Endothelial cell of umbilical vein (primary cell): ENCODE measurements at regions not wholly inside any gene's neighbourhood (a gene's known extent, or its start where the extent isn't known, plus 50 kb on each side); places are given as distances from the start of the nearest gene placed in this dataset.

ENCODE experiments used
- BruUV-seq: library from RNA; stranded (reverse); fragments of 400-500 nt; replicated peaks from 2 replicates; lab custom pipeline; 2021; lab: Mats Ljungman, UMichigan
- CTCF ChIA-PET: fragments of 300-600, 350-600 bp; sonication (Branson Sonifier 250); formaldehyde crosslinking; loops from one replicate; lab custom pipeline; 2021; ENCODE audit warnings: antibody characterized with exemption, inconsistent platforms; lab: Charles Lee
- POLR2A ChIA-PET: fragments of 300-600, 350-600 bp; sonication (Branson Sonifier 250); formaldehyde crosslinking; loops from one replicate; lab custom pipeline; 2021; ENCODE audit warnings: antibody characterized with exemption, inconsistent platforms; lab: Charles Lee
- DNase-seq: peaks from one replicate; pipeline ENCODE4 v3.0.0-alpha.2; 2011; ENCODE audit warnings: low read depth, low spot score
- FAIRE-seq: peaks from 2 replicates; lab custom pipeline; 2011; peaks lifted over from hg19 to GRCh38; lab: Jason Lieb, UNC
- H2AFZ ChIP-seq: 2 replicates; pipeline ENCODE4 v1.6.0; 2012; ENCODE audit warnings: low read depth, low read length, control low read depth, inconsistent platforms
- H3K27ac ChIP-seq: 2 replicates; pipeline ENCODE4 v1.5.1; 2011; ENCODE audit warnings: low read depth, mild to moderate bottlenecking, control low read depth, low read length, moderate library complexity; ENCODE audit not compliant: insufficient read depth
- H3K27me3 ChIP-seq, 2 experiments: 2 replicates each; pipeline versions ENCODE4 v1.6.0 to v1.6.1; 2011; ENCODE audit warnings: low read length in 2 of 2, mixed read lengths in 1 of 2; ENCODE audit not compliant: control insufficient read depth in 2 of 2, insufficient read depth in 2 of 2
- H3K36me3 ChIP-seq, 2 experiments: 2 replicates in 1 of 2; 3 replicates in 1 of 2; pipeline ENCODE4 v1.5.1; 2011; ENCODE audit warnings: low read length in 2 of 2, mild to moderate bottlenecking in 1 of 2, moderate library complexity in 1 of 2; ENCODE audit not compliant: control insufficient read depth in 2 of 2, insufficient read depth in 2 of 2; ENCODE audit errors: extremely low read depth in 1 of 2
- H3K4me1 ChIP-seq: 3 replicates; pipeline ENCODE4 v1.5.1; 2011; ENCODE audit warnings: mild to moderate bottlenecking, low read length; ENCODE audit not compliant: control insufficient read depth, insufficient read depth; ENCODE audit errors: extremely low read depth
- H3K4me2 ChIP-seq: 2 replicates; pipeline ENCODE4 v1.6.1; 2011; ENCODE audit warnings: low read length, control low read depth, mixed read lengths; ENCODE audit not compliant: insufficient read depth
- H3K4me3 ChIP-seq, 3 experiments: fragments of 200-600 bp in 1 of 3; sonication (generic), shearing (Covaris generic) in 1 of 3; replicated peaks in 1 of 3; 2 replicates each; pipeline ENCODE4 v1.5.1; 2011 to 2016; ENCODE audit warnings: control low read depth in 3 of 3, low read length in 3 of 3, mild to moderate bottlenecking in 2 of 3, inconsistent platforms in 1 of 3, low read depth in 1 of 3, moderate library complexity in 1 of 3; ENCODE audit not compliant: insufficient read depth in 1 of 3
- H3K79me2 ChIP-seq: 2 replicates; pipeline ENCODE4 v1.6.0; 2012; ENCODE audit warnings: low read length, inconsistent platforms; ENCODE audit not compliant: control insufficient read depth, insufficient read depth
- H3K9ac ChIP-seq: replicated peaks from 2 replicates; pipeline ENCODE3; 2011; ENCODE audit warnings: low read length, control low read depth; ENCODE audit not compliant: insufficient read depth; ENCODE audit errors: extremely low read depth
- H3K9me1 ChIP-seq: replicated peaks from 3 replicates; pipeline ENCODE4 v1.6.0; 2011; ENCODE audit warnings: mild to moderate bottlenecking, low read length; ENCODE audit not compliant: control insufficient read depth, insufficient read depth; ENCODE audit errors: extremely low read depth
- H3K9me3 ChIP-seq: replicated peaks from 2 replicates; pipeline ENCODE4 v1.5.1; 2012; ENCODE audit warnings: low read length, inconsistent platforms; ENCODE audit not compliant: control insufficient read depth, insufficient read depth
- H4K20me1 ChIP-seq: replicated peaks from 2 replicates; pipeline ENCODE3; 2011; ENCODE audit warnings: mild to moderate bottlenecking, low read length; ENCODE audit not compliant: control insufficient read depth, insufficient read depth; ENCODE audit errors: extremely low read depth
- EZH2 ChIP-seq: IDR thresholded peaks from 2 replicates; pipeline ENCODE4 v1.6.1; 2012; ENCODE audit warnings: borderline replicate concordance, low read depth, mild to moderate bottlenecking, moderate library complexity, low read length, inconsistent platforms; ENCODE audit not compliant: severe bottlenecking
- FOS ChIP-seq: IDR thresholded peaks from 2 replicates; pipeline ENCODE4 v1.6.1; 2011; ENCODE audit warnings: mild to moderate bottlenecking, low read length, moderate library complexity, borderline replicate concordance; ENCODE audit not compliant: insufficient read depth
- GATA2 ChIP-seq: IDR thresholded peaks from 2 replicates; pipeline ENCODE4 v1.7.0; 2011; ENCODE audit warnings: low read depth, mild to moderate bottlenecking, moderate library complexity, mixed read lengths, low read length; ENCODE audit not compliant: insufficient read length, insufficient read depth
- JUN ChIP-seq: IDR thresholded peaks from 2 replicates; pipeline ENCODE4 v1.6.1; 2011; ENCODE audit warnings: borderline replicate concordance, low read depth; ENCODE audit not compliant: insufficient read length, insufficient read depth
- MYC ChIP-seq: IDR thresholded peaks from one replicate; pipeline ENCODE4 v1.6.1; 2011; ENCODE audit warnings: mild to moderate bottlenecking, low read depth, low read length
- POLR2A ChIP-seq: IDR thresholded peaks from 2 replicates; pipeline ENCODE4 v1.6.1; 2012; ENCODE audit warnings: low read depth, mild to moderate bottlenecking, control low read depth, low read length
- POLR2AphosphoS5 ChIP-seq: IDR thresholded peaks from 2 replicates; pipeline ENCODE4 v1.6.1; 2012; ENCODE audit warnings: low read depth, mild to moderate bottlenecking, control low read depth, low read length, moderate library complexity; ENCODE audit not compliant: insufficient read depth
- dilution Hi-C: fragments of 300-500 bp; cut with MboI; formaldehyde crosslinking; loops from one replicate; pipeline ENCODE4 v1.15.0; 2019; ENCODE audit warnings: low sequenced_read_pairs; ENCODE audit not compliant: extremely low pct_ligation_motif_present
- intact Hi-C: fragments of 100-400 bp; cut with micrococcal nuclease; formaldehyde crosslinking; loops from one replicate; pipeline ENCODE4 v1.10.0; 2022
- TF ChIP-seq, protein P1 (sequence below), 2 donors: IDR thresholded peaks; 1 replicate in 1 of 2; 2 replicates in 1 of 2; pipeline ENCODE4 v1.5.1; 2011; ENCODE audit warnings: low read length in 2 of 2, mild to moderate bottlenecking in 2 of 2, moderate library complexity in 2 of 2, control low read depth in 1 of 2, inconsistent platforms in 1 of 2, low read depth in 1 of 2; ENCODE audit not compliant: insufficient read depth in 1 of 2; ENCODE audit errors: extremely low read depth in 1 of 2
- TF ChIP-seq, protein P2 (sequence below): IDR thresholded peaks from 2 replicates; pipeline ENCODE4 v1.6.1; 2011; ENCODE audit not compliant: insufficient read depth, insufficient read length

DNA sequence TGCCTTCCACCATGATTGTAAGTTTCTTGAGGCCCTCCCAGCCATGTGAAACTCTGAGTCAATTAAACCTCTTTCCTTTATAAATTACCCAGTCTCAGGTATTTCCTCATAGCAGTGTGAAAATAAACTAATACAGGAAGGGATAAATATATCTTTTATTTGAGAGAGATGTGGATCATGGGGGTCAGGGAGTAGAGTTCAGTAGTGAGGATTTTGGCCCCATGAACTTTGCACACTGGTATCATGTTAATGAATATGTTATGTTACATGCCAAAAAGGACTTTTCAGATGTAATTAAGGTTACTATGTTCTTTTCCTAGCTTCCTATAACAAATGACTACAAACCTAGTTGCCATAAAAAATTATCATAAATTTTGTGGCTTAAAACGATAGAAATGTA, 1393.7 kb downstream of the DSC3 start:
- no peak for FAIRE-seq
- no peak for DNase-seq
- Histone ChIP-seq H3K36me3 (no peaks in the 10 kb centered on the region), H3K4me3 (no peak overlapping the region), H3K4me2 (no peak overlapping the region), H3K9me3 (no peaks in the 10 kb centered on the region), H3K9me1 (no peaks in the 10 kb centered on the region), H3K79me2 (no peaks in the 10 kb centered on the region), H4K20me1 (no peaks in the 10 kb centered on the region), H3K27ac (no peak overlapping the region), H2AFZ (no peak overlapping the region), H3K9ac (no peak overlapping the region), H3K27me3 (no peaks in the 10 kb centered on the region), H3K4me1 (no peaks in the 10 kb centered on the region)
- no TSS peak for BruUV-seq
- POLR2A ChIA-PET = no interaction called here
- intact Hi-C loops = no loop called here
- CTCF ChIA-PET = no interaction called here
- TF ChIP-seq FOS = no peak
- TF ChIP-seq GATA2 = no peak
- no peak for TF ChIP-seq POLR2AphosphoS5
- TF ChIP-seq JUN = no peak
- TF ChIP-seq, protein P1, sequence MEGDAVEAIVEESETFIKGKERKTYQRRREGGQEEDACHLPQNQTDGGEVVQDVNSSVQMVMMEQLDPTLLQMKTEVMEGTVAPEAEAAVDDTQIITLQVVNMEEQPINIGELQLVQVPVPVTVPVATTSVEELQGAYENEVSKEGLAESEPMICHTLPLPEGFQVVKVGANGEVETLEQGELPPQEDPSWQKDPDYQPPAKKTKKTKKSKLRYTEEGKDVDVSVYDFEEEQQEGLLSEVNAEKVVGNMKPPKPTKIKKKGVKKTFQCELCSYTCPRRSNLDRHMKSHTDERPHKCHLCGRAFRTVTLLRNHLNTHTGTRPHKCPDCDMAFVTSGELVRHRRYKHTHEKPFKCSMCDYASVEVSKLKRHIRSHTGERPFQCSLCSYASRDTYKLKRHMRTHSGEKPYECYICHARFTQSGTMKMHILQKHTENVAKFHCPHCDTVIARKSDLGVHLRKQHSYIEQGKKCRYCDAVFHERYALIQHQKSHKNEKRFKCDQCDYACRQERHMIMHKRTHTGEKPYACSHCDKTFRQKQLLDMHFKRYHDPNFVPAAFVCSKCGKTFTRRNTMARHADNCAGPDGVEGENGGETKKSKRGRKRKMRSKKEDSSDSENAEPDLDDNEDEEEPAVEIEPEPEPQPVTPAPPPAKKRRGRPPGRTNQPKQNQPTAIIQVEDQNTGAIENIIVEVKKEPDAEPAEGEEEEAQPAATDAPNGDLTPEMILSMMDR (IDR thresholded peaks at IDR 0.05; ENCODE audit: extremely low read depth in 1 of 2, insufficient read depth in 1 of 2, low read depth in 1 of 2, low read length in 2 of 2) = no peak
- dilution Hi-C loops = no loop called here

- CTCF ChIA-PET = no interaction called here
Observed at GRCh38 chr18:29647700-29648099, 1394.8 kb downstream of the DSC3 start.

More at GRCh38 chr18:29647700-29648099, 1394.8 kb downstream of the DSC3 start:
- H3K9me1 ChIP-seq = no peaks in the 10 kb centered on the region
- H3K4me1 ChIP-seq = no peaks in the 10 kb centered on the region
- no peak overlapping the region for H3K27ac ChIP-seq
- FAIRE-seq (no peak), DNase-seq (no peak)
- no peak overlapping the region for H3K4me2 ChIP-seq
- no peak overlapping the region for H3K4me3 ChIP-seq
- H3K79me2 ChIP-seq = no peaks in the 10 kb centered on the region
- no peaks in the 10 kb centered on the region for H4K20me1 ChIP-seq
- H3K27me3 ChIP-seq = no peaks in the 10 kb centered on the region
- no peak overlapping the region for H3K9ac ChIP-seq
- no peaks in the 10 kb centered on the region for H3K36me3 ChIP-seq
- no TSS peak for BruUV-seq
- POLR2A ChIA-PET = no interaction called here
- TF ChIP-seq MYC = no peak
- TF ChIP-seq EZH2 = no peak
- no peak for TF ChIP-seq POLR2A
- TF ChIP-seq, protein P2, sequence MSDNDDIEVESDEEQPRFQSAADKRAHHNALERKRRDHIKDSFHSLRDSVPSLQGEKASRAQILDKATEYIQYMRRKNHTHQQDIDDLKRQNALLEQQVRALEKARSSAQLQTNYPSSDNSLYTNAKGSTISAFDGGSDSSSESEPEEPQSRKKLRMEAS = no peak
- TF ChIP-seq, protein P1 (IDR thresholded peaks at IDR 0.05; ENCODE audit: extremely low read depth in 1 of 2, insufficient read depth in 1 of 2, low read depth in 1 of 2, low read length in 2 of 2) = no peak
- no peak for TF ChIP-seq FOS
- TF ChIP-seq JUN = no peak
- TF ChIP-seq GATA2 = no peak
- TF ChIP-seq POLR2AphosphoS5 = no peak
- dilution Hi-C loops = no loop called here
- H3K9me3 ChIP-seq = no peaks in the 10 kb centered on the region
- no peak overlapping the region for H2AFZ ChIP-seq
- intact Hi-C loops = no loop called here
